Urothelium cell line (cell line): ENCODE measurements at regions not wholly inside any gene's neighbourhood (a gene's known extent, or its start where the extent isn't known, plus 50 kb on each side); places are given as distances from the start of the nearest gene placed in this dataset.

ENCODE experiments used
- DNase-seq: peaks from one replicate; pipeline ENCODE4 v3.0.0; 2011; ENCODE audit warnings: low spot score, mixed read lengths
- FAIRE-seq: peaks from 2 replicates; lab custom pipeline; 2011; peaks lifted over from hg19 to GRCh38; lab: Jason Lieb, UNC

GRCh38 chr11:37572491-37573171 is 974.6 kb upstream of the RAG2 start:
- DNase-seq (no peak), FAIRE-seq (no peak)

GRCh38 chr11:37571246-37571645 is 973.2 kb upstream of the RAG2 start:
- no peak for DNase-seq
- no peak for FAIRE-seq

GRCh38 chr11:37560991-37561390 is 963.0 kb upstream of the RAG2 start:
- DNase-seq (no peak), FAIRE-seq (no peak)

- no peak for FAIRE-seq
These were observed 962.3 kb upstream of the RAG2 start for GRCh38 chr11:37560346-37560745.

GRCh38 chr11:37558619-37559210 is 960.7 kb upstream of the RAG2 start:
- no peak for FAIRE-seq
- no peak for DNase-seq

More at GRCh38 chr11:37560346-37560745, 962.3 kb upstream of the RAG2 start:
- peak; percentile 17 for DNase-seq

GRCh38 chr11:37557990-37558389 is 960.0 kb upstream of the RAG2 start:
- DNase-seq (no peak), FAIRE-seq (no peak)

GRCh38 chr11:37552284-37552683 is 954.2 kb upstream of the RAG2 start:
- no peak for DNase-seq
- no peak for FAIRE-seq

GRCh38 chr11:37544491-37544890 is 946.5 kb upstream of the RAG2 start:
- no peak for FAIRE-seq
- no peak for DNase-seq

GRCh38 chr11:37533830-37534229 is 935.8 kb upstream of the RAG2 start:
- FAIRE-seq (no peak), DNase-seq (no peak)

- FAIRE-seq (no peak), DNase-seq (no peak)
These were observed 935.1 kb upstream of the RAG2 start for GRCh38 chr11:37533087-37533486.

- no peak for FAIRE-seq
- no peak for DNase-seq
These were observed 934.2 kb upstream of the RAG2 start for GRCh38 chr11:37532271-37532670.

GRCh38 chr11:37527545-37527944 is 929.5 kb upstream of the RAG2 start:
- FAIRE-seq = no peak

GRCh38 chr11:37525336-37525735 is 927.3 kb upstream of the RAG2 start:
- DNase-seq = no peak
- FAIRE-seq = no peak

More at GRCh38 chr11:37527545-37527944, 929.5 kb upstream of the RAG2 start:
- no peak for DNase-seq

- FAIRE-seq (no peak), DNase-seq (no peak)
These were observed 921.7 kb upstream of the RAG2 start for GRCh38 chr11:37519781-37520180.

GRCh38 chr11:37512156-37512780 is 914.2 kb upstream of the RAG2 start:
- FAIRE-seq = no peak

GRCh38 chr11:37511425-37511933 is 913.4 kb upstream of the RAG2 start:
- FAIRE-seq = peak; percentile 30

More at GRCh38 chr11:37512156-37512780, 914.2 kb upstream of the RAG2 start:
- no peak for DNase-seq

GRCh38 chr11:37509506-37509905 is 911.5 kb upstream of the RAG2 start:
- FAIRE-seq = no peak
- no peak for DNase-seq

More at GRCh38 chr11:37511425-37511933, 913.4 kb upstream of the RAG2 start:
- DNase-seq = no peak

GRCh38 chr11:37506531-37506930 is 908.5 kb upstream of the RAG2 start:
- FAIRE-seq (no peak), DNase-seq (no peak)

GRCh38 chr11:37505406-37505805 is 907.4 kb upstream of the RAG2 start:
- DNase-seq = no peak

GRCh38 chr11:37504921-37505320 is 906.9 kb upstream of the RAG2 start:
- FAIRE-seq (no peak), DNase-seq (peak; percentile 56)

More at GRCh38 chr11:37505406-37505805, 907.4 kb upstream of the RAG2 start:
- no peak for FAIRE-seq

- DNase-seq (peak; percentile 72), FAIRE-seq (no peak)
These were observed 906.1 kb upstream of the RAG2 start for GRCh38 chr11:37504060-37504611.
